PC-9 (cell line): ENCODE measurements at regions not wholly inside any gene's neighbourhood (a gene's known extent, or its start where the extent isn't known, plus 50 kb on each side); places are given as distances from the start of the nearest gene placed in this dataset.

Experiments used
- BruUV-seq: library from RNA; stranded (reverse); fragments of 400-500 nt; replicated peaks from 2 replicates; lab custom pipeline; 2021; lab: Mats Ljungman, UMichigan
- CTCF ChIA-PET: fragments of 300-600 bp; sonication (Branson Sonifier 250); formaldehyde crosslinking; loops from one replicate; lab custom pipeline; 2022; ENCODE audit warnings: antibody characterized with exemption; lab: Charles Lee
- POLR2A ChIA-PET: fragments of 300-600 bp; sonication (Branson Sonifier 250); formaldehyde crosslinking; loops from one replicate; lab custom pipeline; 2022; ENCODE audit warnings: antibody characterized with exemption; ENCODE audit not compliant: unreplicated experiment; lab: Charles Lee
- DNase-seq, 2 experiments: peaks; one replicate each; pipeline versions ENCODE4 v3.0.0 to v3.0.0-alpha.2; 2015 to 2022; ENCODE audit warnings: mixed read lengths in 1 of 2
- H2AFZ ChIP-seq: fragments of 200-600 bp; sonication (generic); 2 replicates; pipeline ENCODE4 v1.8.1; 2017; ENCODE audit warnings: antibody characterized with exemption
- H3F3A ChIP-seq: fragments of 200-600 bp; sonication (generic); 2 replicates; pipeline ENCODE4 v1.8.1; 2017; ENCODE audit warnings: antibody characterized with exemption, mild to moderate bottlenecking, low read depth; ENCODE audit not compliant: insufficient read depth
- H3K27ac ChIP-seq: fragments of 200-600 bp; sonication (generic); 2 replicates; pipeline ENCODE4 v1.6.1; 2016; ENCODE audit warnings: mixed run types
- H3K27me3 ChIP-seq: fragments of 200-600 bp; sonication (generic); 2 replicates; pipeline ENCODE4 v1.6.1; 2016; ENCODE audit warnings: low read depth, mixed run types; ENCODE audit not compliant: insufficient read depth
- H3K36me3 ChIP-seq: fragments of 200-600 bp; sonication (generic); 2 replicates; pipeline ENCODE4 v1.6.1; 2016; ENCODE audit warnings: low read depth, mixed run types
- H3K4me1 ChIP-seq: fragments of 200-600 bp; sonication (generic); replicated peaks from 2 replicates; pipeline ENCODE4 v1.6.1; 2016; ENCODE audit warnings: mixed run types; ENCODE audit not compliant: insufficient read depth
- H3K4me2 ChIP-seq: fragments of 200-600 bp; sonication (generic); 2 replicates; pipeline ENCODE4 v1.6.1; 2017; ENCODE audit warnings: mixed run types
- H3K4me3 ChIP-seq: fragments of 200-600 bp; sonication (generic); 2 replicates; pipeline ENCODE4 v1.6.1; 2016; ENCODE audit warnings: mixed run types
- H3K79me2 ChIP-seq: fragments of 200-600 bp; sonication (generic); 2 replicates; pipeline ENCODE4 v1.6.1; 2017; ENCODE audit warnings: low read depth, mixed run types
- H3K9me2 ChIP-seq: fragments of 200-600 bp; sonication (generic); 2 replicates; pipeline ENCODE4 v1.8.1; 2017; ENCODE audit warnings: mild to moderate bottlenecking; ENCODE audit not compliant: insufficient read depth
- H3K9me3 ChIP-seq: fragments of 200-600 bp; sonication (generic); 2 replicates; pipeline ENCODE4 v1.8.1; 2016; ENCODE audit warnings: low read depth; ENCODE audit not compliant: insufficient read depth
- H4K20me1 ChIP-seq: fragments of 200-600 bp; sonication (generic); 2 replicates; pipeline ENCODE4 v1.8.1; 2017; ENCODE audit not compliant: insufficient read depth
- CTCF ChIP-seq: fragments of 200-600 bp; sonication (generic); conservative IDR thresholded peaks from 2 replicates; pipeline ENCODE4 v1.6.1; 2017; ENCODE audit warnings: mixed run types, antibody characterized with exemption, mild to moderate bottlenecking, moderate library complexity
- EZH2 ChIP-seq: fragments of 200-600 bp; sonication (generic); IDR thresholded peaks from 2 replicates; pipeline ENCODE4 v1.8.0; 2017; ENCODE audit warnings: antibody characterized with exemption, low read depth
- intact Hi-C: fragments of 100-400 bp; cut with micrococcal nuclease; formaldehyde crosslinking; loops from one replicate; pipeline ENCODE4 v1.10.0; 2022; ENCODE audit not compliant: unreplicated experiment

- no peak overlapping the region for H3K4me3 ChIP-seq
- no peak for DNase-seq
- H3K9me2 ChIP-seq, result no peaks in the 10 kb centered on the region
- no peaks in the 10 kb centered on the region for H3K4me1 ChIP-seq
- no peak overlapping the region for H2AFZ ChIP-seq
- H3K79me2 ChIP-seq, result no peaks in the 10 kb centered on the region
- H3K27ac ChIP-seq, result no peak overlapping the region
- intact Hi-C loops, result no loop called here
- BruUV-seq, result no TSS peak
- no peaks in the 10 kb centered on the region for H3K36me3 ChIP-seq
- no peak overlapping the region for H3K4me2 ChIP-seq
- POLR2A ChIA-PET, result no interaction called here
- no peaks in the 10 kb centered on the region for H3K27me3 ChIP-seq
- TF ChIP-seq EZH2 (no peak), CTCF (no peak)
- CTCF ChIA-PET, result no interaction called here
- no peaks in the 10 kb centered on the region for H4K20me1 ChIP-seq
- no peaks in the 10 kb centered on the region for H3K9me3 ChIP-seq
- no peaks in the 10 kb centered on the region for H3F3A ChIP-seq
Measured at GRCh38 chr2:14232217-14232616, 400.3 kb upstream of the LRATD1 start.

DNA sequence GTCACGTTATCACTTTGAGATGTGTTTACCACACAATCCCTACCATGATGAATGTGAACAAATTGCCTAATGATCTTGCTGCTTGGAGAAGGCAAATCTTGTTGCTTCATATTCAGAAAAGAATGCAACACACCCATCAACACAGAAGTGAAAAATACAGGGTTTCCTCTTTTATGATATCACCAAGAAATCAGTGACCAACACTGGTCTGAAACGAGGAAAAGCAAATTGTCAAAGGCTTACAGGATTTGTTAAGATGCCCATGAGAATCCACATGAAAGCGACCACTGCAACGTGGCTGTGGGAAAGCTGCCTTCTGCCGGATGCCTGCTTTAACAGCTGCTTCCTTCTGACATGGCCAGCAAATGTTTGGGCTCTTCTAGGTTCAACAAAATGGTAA is 397.6 kb upstream of the LRATD1 start:
- no TSS peak for BruUV-seq
- POLR2A ChIA-PET, result no interaction called here

GRCh38 chr2:14235667-14236066 is 396.9 kb upstream of the LRATD1 start:
- no peaks in the 10 kb centered on the region for H3K9me2 ChIP-seq
- H3K79me2 ChIP-seq, result no peaks in the 10 kb centered on the region
- H3K27ac ChIP-seq, result no peak overlapping the region
- H2AFZ ChIP-seq, result no peak overlapping the region
- TF ChIP-seq CTCF, result no peak
- no peak for TF ChIP-seq EZH2
- BruUV-seq, result no TSS peak
- no peaks in the 10 kb centered on the region for H3K4me1 ChIP-seq
- no peaks in the 10 kb centered on the region for H3K36me3 ChIP-seq
- H4K20me1 ChIP-seq, result no peaks in the 10 kb centered on the region
- no peak for DNase-seq
- H3K4me2 ChIP-seq, result no peak overlapping the region
- H3K27me3 ChIP-seq, result no peaks in the 10 kb centered on the region
- no peaks in the 10 kb centered on the region for H3K9me3 ChIP-seq
- POLR2A ChIA-PET, result no interaction called here
- no peak overlapping the region for H3K4me3 ChIP-seq
- CTCF ChIA-PET, result no interaction called here
- intact Hi-C loops, result no loop called here
- H3F3A ChIP-seq, result no peaks in the 10 kb centered on the region

More for the DNA sequence above, 397.6 kb upstream of the LRATD1 start:
- H3F3A ChIP-seq, result no peaks in the 10 kb centered on the region
- H3K9me3 ChIP-seq, result no peaks in the 10 kb centered on the region
- no peaks in the 10 kb centered on the region for H3K36me3 ChIP-seq
- no peaks in the 10 kb centered on the region for H3K9me2 ChIP-seq
- no peak overlapping the region for H3K4me2 ChIP-seq
- no peak overlapping the region for H3K27ac ChIP-seq
- H4K20me1 ChIP-seq, result no peaks in the 10 kb centered on the region
- no peak overlapping the region for H3K4me3 ChIP-seq
- DNase-seq, result no peak
- H2AFZ ChIP-seq, result no peak overlapping the region
- intact Hi-C loops, result no loop called here
- H3K79me2 ChIP-seq, result no peaks in the 10 kb centered on the region
- CTCF ChIA-PET, result no interaction called here
- TF ChIP-seq CTCF, result no peak
- TF ChIP-seq EZH2, result no peak
- H3K27me3 ChIP-seq, result no peaks in the 10 kb centered on the region
- no peaks in the 10 kb centered on the region for H3K4me1 ChIP-seq
